ENCODE measurements at regions not wholly inside any gene's neighbourhood (a gene's known extent, or its start where the extent isn't known, plus 50 kb on each side); places are given as distances from the start of the nearest gene placed in this dataset.

DNA sequence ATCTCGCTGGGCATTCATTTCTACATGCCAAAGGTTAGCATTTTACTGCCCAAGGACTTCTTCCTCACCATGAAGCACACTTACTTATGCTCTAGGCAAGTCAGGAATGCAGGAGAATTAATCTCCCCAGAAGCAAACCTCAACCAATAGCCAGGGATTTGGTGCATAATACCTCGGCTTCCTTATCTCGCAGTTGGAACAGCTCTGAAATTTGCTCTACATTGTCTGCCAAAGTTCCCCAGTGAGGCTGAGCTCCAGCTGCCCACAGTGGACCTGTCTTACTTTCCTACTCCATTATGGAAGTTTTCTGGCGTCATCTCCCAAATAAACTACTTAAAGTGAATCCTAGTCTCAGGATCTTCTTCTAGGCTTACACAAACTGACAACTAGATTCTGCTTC is 57.6 kb upstream of the PPM1J start:
- TF ChIP-seq, protein P1, sequence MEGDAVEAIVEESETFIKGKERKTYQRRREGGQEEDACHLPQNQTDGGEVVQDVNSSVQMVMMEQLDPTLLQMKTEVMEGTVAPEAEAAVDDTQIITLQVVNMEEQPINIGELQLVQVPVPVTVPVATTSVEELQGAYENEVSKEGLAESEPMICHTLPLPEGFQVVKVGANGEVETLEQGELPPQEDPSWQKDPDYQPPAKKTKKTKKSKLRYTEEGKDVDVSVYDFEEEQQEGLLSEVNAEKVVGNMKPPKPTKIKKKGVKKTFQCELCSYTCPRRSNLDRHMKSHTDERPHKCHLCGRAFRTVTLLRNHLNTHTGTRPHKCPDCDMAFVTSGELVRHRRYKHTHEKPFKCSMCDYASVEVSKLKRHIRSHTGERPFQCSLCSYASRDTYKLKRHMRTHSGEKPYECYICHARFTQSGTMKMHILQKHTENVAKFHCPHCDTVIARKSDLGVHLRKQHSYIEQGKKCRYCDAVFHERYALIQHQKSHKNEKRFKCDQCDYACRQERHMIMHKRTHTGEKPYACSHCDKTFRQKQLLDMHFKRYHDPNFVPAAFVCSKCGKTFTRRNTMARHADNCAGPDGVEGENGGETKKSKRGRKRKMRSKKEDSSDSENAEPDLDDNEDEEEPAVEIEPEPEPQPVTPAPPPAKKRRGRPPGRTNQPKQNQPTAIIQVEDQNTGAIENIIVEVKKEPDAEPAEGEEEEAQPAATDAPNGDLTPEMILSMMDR (IDR thresholded peaks at IDR 0.05; ENCODE audit: low read depth, low read length), result no peak
- no peak for TF ChIP-seq EZH2phosphoT487 (IDR thresholded peaks at IDR 0.05; ENCODE audit: low read depth)

All from OCI-LY3 (cell line).